ENCODE measurements at regions not wholly inside any gene's neighbourhood (a gene's known extent, or its start where the extent isn't known, plus 50 kb on each side); places are given as distances from the start of the nearest gene placed in this dataset.

DNA sequence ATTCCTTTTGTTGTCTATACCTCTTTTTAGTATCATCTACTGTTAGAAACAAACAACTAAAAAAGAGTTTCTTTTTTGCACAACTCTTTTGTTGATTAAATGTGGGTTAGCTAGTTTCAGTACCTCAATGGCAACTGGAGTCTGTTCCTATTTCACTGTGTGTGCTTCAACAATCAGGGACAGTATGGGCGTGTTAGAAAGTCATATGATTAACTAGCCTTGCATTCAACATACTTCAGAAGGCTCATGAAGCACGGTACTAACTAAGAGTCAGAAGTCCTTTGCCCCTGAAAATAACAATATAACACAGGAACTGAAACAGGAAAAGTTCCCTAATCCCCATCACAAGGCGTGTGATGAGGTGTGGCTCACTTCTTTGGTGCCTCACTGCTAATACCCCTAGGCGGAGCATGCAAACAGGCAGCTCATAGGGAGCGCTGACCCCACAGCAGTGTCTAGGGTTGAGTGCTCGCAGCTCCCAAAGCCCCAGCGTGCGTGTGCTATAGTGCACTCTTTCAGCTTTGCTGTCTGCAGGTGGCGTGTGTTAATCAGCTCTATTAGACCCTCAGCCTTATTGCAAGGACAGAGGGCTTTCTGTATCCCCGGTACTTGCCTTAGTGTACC lies 203.1 kb upstream of the NDST3 start:
- TF ChIP-seq, protein P1, sequence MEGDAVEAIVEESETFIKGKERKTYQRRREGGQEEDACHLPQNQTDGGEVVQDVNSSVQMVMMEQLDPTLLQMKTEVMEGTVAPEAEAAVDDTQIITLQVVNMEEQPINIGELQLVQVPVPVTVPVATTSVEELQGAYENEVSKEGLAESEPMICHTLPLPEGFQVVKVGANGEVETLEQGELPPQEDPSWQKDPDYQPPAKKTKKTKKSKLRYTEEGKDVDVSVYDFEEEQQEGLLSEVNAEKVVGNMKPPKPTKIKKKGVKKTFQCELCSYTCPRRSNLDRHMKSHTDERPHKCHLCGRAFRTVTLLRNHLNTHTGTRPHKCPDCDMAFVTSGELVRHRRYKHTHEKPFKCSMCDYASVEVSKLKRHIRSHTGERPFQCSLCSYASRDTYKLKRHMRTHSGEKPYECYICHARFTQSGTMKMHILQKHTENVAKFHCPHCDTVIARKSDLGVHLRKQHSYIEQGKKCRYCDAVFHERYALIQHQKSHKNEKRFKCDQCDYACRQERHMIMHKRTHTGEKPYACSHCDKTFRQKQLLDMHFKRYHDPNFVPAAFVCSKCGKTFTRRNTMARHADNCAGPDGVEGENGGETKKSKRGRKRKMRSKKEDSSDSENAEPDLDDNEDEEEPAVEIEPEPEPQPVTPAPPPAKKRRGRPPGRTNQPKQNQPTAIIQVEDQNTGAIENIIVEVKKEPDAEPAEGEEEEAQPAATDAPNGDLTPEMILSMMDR (IDR thresholded peaks at IDR 0.05; ENCODE audit: insufficient read depth, low read length): no peak
- TF ChIP-seq GABPA (IDR thresholded peaks at IDR 0.05; ENCODE audit: low read depth): no peak
- TF ChIP-seq, protein P2, sequence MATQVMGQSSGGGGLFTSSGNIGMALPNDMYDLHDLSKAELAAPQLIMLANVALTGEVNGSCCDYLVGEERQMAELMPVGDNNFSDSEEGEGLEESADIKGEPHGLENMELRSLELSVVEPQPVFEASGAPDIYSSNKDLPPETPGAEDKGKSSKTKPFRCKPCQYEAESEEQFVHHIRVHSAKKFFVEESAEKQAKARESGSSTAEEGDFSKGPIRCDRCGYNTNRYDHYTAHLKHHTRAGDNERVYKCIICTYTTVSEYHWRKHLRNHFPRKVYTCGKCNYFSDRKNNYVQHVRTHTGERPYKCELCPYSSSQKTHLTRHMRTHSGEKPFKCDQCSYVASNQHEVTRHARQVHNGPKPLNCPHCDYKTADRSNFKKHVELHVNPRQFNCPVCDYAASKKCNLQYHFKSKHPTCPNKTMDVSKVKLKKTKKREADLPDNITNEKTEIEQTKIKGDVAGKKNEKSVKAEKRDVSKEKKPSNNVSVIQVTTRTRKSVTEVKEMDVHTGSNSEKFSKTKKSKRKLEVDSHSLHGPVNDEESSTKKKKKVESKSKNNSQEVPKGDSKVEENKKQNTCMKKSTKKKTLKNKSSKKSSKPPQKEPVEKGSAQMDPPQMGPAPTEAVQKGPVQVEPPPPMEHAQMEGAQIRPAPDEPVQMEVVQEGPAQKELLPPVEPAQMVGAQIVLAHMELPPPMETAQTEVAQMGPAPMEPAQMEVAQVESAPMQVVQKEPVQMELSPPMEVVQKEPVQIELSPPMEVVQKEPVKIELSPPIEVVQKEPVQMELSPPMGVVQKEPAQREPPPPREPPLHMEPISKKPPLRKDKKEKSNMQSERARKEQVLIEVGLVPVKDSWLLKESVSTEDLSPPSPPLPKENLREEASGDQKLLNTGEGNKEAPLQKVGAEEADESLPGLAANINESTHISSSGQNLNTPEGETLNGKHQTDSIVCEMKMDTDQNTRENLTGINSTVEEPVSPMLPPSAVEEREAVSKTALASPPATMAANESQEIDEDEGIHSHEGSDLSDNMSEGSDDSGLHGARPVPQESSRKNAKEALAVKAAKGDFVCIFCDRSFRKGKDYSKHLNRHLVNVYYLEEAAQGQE (IDR thresholded peaks at IDR 0.05; ENCODE audit: insufficient replicate concordance, low read depth): no peak
